AG09309 (cell line): ENCODE measurements at regions not wholly inside any gene's neighbourhood (a gene's known extent, or its start where the extent isn't known, plus 50 kb on each side); places are given as distances from the start of the nearest gene placed in this dataset.
A peak's percentile ranks its signal among the peaks of the same experiment; 100 is the strongest.

Experiments used
- DNase-seq: peaks from one replicate; pipeline ENCODE4 v3.0.0-alpha.2; 2010; ENCODE audit warnings: low read depth
- H3K4me3 ChIP-seq: 2 replicates; pipeline ENCODE4 v1.5.1; 2011; ENCODE audit warnings: mild to moderate bottlenecking, low read depth, low read length, moderate library complexity; ENCODE audit not compliant: control insufficient read depth
- TF ChIP-seq, protein P1 (sequence below): IDR thresholded peaks from 2 replicates; pipeline ENCODE4 v1.5.1; 2011; ENCODE audit warnings: mild to moderate bottlenecking, low read depth, low read length, inconsistent platforms; ENCODE audit not compliant: insufficient read depth, control insufficient read depth; ENCODE audit errors: missing control alignments

DNA sequence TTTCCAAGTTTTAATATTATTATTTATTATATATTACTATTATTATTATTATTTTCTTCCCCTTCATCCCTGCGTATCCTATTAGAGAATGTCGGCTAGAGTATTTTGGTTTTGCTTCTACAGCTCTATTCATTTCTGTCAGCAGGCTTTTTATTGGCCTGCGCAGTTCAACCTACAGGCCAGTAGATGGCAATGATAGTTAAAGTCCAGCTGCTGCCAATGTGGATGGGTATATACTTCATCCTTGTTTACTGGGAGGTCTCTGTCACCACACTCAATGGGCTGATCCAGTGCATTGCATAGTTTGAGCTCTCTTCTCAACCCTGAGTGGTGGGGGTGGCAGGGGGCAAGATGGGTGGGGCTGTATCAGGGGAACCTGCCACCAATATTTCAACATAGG is 799.8 kb downstream of the NSUN3 start:
- no peak overlapping the region for H3K4me3 ChIP-seq
- TF ChIP-seq, protein P1, sequence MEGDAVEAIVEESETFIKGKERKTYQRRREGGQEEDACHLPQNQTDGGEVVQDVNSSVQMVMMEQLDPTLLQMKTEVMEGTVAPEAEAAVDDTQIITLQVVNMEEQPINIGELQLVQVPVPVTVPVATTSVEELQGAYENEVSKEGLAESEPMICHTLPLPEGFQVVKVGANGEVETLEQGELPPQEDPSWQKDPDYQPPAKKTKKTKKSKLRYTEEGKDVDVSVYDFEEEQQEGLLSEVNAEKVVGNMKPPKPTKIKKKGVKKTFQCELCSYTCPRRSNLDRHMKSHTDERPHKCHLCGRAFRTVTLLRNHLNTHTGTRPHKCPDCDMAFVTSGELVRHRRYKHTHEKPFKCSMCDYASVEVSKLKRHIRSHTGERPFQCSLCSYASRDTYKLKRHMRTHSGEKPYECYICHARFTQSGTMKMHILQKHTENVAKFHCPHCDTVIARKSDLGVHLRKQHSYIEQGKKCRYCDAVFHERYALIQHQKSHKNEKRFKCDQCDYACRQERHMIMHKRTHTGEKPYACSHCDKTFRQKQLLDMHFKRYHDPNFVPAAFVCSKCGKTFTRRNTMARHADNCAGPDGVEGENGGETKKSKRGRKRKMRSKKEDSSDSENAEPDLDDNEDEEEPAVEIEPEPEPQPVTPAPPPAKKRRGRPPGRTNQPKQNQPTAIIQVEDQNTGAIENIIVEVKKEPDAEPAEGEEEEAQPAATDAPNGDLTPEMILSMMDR, result peak; percentile 15
- no peak for DNase-seq

DNA sequence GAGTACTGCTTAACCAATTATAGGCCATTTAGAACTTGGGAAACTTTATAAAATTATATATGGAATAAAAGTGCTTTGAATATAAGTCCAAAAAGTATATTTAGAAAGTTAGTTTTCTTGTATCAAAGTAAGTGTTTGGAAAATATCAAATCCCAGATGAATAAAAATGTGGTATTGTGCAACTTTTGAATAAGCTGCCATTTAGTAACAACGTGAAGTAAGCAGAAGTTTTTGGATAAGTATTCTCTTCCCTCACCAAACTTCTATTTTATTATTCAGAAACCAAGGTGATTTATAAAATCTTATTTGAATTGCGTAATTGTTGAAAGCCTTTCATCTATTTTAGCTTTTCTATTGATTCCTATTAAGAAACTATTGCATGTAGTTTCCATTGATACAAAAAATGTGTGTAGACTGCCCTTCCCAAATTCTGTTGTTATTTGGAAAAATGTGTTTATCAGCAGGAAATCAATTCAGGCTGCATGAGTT is 806.2 kb downstream of the NSUN3 start:
- DNase-seq, result no peak
- no peak overlapping the region for H3K4me3 ChIP-seq
- TF ChIP-seq, protein P1, result no peak

DNA sequence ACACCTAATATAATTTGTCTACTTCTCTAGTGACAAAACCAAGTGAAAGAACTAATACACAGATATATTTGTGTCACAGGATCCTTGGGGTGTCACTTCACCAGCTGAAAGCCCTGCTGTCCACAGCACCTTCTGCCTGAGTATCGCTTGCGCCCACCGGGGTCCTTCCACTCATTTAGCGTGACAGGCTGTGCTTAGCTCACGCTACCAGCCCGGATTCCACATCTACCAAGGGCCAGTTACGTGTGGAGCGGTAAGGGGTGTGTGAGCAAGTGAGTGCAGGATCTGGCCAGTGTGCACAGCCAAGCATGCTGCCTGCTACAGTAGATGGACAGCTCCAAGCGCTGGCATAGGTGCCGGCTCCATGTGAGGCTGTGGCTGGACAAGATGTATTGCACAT is 810.9 kb downstream of the NSUN3 start:
- no peak overlapping the region for H3K4me3 ChIP-seq
- TF ChIP-seq, protein P1, result no peak
- DNase-seq, result no peak

DNA sequence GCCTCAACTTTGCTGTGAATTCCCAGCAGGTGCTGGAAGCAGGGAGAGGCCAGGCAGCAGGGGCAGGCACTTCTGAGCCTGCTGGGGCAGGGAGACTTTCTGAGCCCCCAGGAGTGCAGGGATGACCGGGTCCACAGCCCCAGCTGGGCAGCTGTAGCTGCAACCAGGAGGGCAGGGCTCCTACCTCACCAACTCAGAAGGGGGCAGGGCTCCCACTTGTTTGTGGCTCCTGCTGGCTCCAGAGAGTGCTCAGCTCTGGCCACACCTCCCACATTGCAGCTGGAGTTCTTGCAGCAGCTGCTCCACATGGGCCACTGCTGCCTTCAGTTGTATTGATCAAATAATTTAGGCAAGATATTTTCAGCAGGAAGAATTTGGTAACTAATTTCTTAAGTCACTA is 812.3 kb downstream of the NSUN3 start:
- no peak overlapping the region for H3K4me3 ChIP-seq
- TF ChIP-seq, protein P1, result no peak
- no peak for DNase-seq

- no peak for DNase-seq
- TF ChIP-seq, protein P1, result no peak
- no peak overlapping the region for H3K4me3 ChIP-seq
Measured at GRCh38 chr3:94887065-94887464, 824.2 kb downstream of the NSUN3 start.

GRCh38 chr3:94896994-94897393 is 834.1 kb downstream of the NSUN3 start:
- TF ChIP-seq, protein P1, result no peak
- no peak for DNase-seq
- H3K4me3 ChIP-seq, result no peak overlapping the region

DNA sequence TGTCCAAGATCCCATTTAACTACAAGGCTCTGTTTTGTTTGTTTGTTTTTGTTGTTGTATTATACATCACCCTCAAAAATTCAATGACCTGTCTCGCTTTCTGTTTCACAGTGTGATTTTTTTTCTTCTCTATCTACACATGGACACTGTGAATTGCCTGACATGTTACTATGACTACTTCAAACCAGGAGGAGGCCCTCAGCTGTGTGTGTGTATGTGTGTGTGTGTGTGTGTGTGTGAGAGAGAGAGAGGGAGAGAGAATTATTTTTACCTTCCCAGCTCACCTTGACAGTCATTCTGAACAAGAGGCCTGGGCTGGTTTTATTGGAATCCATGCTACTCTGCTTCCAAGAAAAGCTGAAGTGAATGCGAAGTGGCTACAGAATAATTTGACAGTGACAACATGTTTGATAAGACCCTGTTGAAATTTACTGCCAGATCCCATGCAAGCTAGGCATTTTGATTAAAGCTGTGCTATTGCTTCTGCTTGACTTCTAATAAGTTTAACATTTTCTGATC is 841.4 kb downstream of the NSUN3 start:
- H3K4me3 ChIP-seq, result no peak overlapping the region
- TF ChIP-seq, protein P1, result no peak

More for the DNA sequence above, 841.4 kb downstream of the NSUN3 start:
- DNase-seq, result no peak
